GM18870 (cell line): ENCODE measurements at regions not wholly inside any gene's neighbourhood (a gene's known extent, or its start where the extent isn't known, plus 50 kb on each side); places are given as distances from the start of the nearest gene placed in this dataset.
"Not testable (repeated sequence)": the region's sequence is repeated elsewhere in the genome, so short reads cannot be mapped to it uniquely, and the experiment has no call there.

Experiments
- ATAC-seq: cut with Tn5 transposase; IDR thresholded peaks from one replicate; pipeline ENCODE4 v1.9.1; 2021; ENCODE audit warnings: moderate library complexity; ENCODE audit not compliant: unreplicated experiment

DNA sequence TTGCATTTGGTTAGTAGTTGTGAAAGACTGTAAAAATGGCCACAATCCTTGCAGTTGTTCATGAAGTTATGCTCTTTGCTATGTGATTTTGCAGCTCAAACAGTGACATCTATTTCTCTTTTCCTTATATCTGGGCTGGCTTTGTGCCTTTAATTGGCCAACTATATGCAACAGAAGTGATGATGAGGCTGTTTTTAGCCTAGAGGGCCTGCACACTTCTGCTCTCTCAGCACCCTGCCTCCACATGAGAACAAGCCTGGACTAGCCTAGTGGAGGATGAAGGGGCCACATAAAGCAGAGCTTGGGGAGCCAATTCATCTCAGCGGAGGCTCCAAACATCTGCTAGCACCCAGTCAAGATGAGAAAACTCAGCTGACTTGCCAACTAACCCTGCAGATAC, 339.8 kb downstream of the OMA1 start:
- no peak for ATAC-seq

GRCh38 chr1:58204284-58204683, 342.2 kb downstream of the OMA1 start:
- no peak for ATAC-seq

- no peak for ATAC-seq
Measured at GRCh38 chr1:58201492-58202106, 344.9 kb downstream of the OMA1 start.

DNA sequence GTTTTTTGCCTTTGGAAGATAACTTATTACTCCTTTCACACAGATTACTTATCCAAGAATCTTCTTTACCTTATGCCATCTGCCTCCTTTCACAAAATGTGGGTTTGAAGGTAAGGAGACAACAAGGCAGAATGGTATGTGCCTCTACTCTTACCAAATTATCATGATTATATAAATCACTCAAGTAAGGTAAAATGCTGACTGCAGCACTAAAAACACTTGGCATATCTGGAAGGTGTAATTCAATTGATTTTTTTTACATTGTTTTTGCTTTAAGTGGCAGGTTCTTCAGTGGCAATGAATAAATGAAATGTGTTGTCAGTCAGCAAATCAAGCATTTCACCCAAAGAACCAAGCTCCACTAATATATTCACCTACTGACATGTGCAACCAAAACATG, 346.1 kb downstream of the OMA1 start:
- ATAC-seq = no peak

DNA sequence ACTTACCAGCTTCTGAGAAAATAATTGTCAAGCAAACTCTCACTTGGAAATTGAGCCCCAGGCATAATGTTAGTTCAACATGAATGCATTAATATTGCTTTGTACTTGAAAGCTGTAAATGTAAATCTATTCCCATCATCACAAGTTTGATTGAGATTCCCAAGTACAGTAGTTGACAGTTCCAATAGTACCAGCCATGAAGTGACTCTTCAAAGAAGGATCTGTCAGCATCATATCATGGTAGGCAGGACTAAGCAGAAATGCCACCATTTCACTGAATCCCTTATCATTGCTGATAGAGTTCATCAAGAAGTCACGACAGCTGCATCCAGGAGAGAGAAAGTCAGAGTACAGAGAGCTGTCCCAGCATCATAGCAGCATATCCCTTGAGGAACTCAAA, 348.7 kb downstream of the OMA1 start:
- ATAC-seq = no peak

DNA sequence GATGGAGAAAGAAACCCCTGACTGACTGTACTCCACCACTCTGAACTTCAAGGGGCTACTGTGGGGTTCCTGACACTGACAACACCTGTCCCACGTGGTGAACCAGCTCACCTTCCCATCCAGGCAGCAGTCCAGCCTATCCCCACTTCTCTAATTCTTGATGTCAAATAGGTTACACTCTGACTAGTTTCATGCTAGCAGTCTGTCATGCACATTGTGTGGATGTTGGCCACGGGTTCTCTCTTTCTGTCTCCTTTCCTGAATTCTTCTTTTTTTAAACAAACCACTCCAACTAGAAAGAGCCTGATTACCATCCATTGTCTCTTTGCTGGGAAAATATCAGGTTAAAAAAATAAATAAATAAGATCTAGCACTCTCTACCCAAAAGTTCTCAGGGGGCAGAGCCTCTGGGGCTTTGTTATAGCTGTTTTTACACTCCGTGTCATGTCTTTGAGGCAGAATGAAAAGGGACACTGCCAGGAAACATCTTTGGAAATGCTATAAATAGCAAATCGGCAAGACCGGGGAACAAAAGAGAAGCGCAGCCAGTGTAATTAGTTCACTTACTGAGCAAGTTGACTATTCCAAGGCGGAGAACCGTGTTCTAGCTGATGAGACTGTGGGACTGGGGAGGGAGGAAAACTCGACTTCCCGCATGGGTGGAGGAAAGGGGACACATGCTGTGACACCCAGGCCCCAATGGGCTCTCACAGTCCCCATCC, 356.1 kb downstream of the OMA1 start:
- ATAC-seq = no peak

DNA sequence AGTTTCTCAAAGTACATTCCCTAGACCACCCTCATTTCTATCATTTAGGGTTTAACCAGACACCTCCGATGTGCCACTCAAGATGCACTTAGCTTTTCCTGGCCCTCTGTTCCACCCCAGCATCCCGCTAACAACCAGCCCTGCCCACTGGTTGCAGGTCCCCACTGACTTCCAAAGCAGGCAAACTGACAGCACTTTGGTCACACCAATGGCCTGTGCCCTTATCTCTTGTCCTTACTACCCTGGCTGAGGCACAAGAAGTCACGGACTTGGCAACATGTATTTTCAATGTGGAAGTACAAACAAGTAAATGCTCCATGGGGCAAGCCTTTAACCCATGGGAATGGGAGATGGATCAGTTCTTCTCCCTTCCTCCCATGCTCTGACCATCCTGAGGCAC, 357.1 kb downstream of the OMA1 start:
- ATAC-seq = no peak

DNA sequence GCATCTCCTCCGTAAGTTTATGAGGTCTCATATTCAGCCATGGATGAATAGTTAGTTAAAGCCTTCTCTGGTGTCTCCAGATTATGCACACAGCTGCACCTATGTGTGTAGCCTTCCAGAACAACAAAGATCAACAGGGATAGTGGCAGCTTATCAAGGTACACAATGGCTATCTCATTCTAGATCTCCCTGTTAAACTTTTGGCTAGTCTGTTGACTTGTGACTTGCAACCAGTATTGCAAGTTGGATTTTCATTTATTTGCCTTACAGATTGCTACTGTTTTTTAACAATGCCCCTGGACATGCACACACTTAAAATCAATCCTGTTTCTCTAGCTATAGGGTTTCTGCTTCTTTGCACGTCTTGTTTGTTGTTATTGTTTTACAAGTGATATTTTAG, 363.2 kb downstream of the OMA1 start:
- ATAC-seq = no peak

GRCh38 chr1:58180537-58180936, 366.0 kb downstream of the OMA1 start:
- no peak for ATAC-seq

DNA sequence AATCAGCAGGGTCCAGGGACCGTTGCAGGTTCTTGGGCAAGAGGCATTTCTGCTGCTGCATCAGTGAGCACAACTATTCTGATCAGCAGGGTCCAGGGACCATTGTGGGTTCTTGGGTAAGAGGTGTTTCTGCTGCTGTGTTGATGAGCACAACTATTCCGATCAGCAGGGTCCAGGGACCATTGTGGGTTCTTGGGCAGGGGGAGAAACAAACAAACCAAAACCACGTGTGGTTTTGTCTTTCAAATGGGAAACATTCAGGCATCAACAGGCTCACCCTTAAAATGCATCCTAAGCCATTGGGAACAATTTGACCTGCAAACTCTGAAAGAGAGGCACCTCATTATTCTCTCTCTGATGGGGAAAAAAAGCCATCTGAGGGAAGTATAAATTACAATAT, 377.4 kb downstream of the OMA1 start:
- ATAC-seq = not testable (repeated sequence)

GRCh38 chr1:58167131-58167530, 379.4 kb downstream of the OMA1 start:
- not testable (repeated sequence) for ATAC-seq

- no peak for ATAC-seq
Measured at GRCh38 chr1:58166417-58166816, 380.1 kb downstream of the OMA1 start.

DNA sequence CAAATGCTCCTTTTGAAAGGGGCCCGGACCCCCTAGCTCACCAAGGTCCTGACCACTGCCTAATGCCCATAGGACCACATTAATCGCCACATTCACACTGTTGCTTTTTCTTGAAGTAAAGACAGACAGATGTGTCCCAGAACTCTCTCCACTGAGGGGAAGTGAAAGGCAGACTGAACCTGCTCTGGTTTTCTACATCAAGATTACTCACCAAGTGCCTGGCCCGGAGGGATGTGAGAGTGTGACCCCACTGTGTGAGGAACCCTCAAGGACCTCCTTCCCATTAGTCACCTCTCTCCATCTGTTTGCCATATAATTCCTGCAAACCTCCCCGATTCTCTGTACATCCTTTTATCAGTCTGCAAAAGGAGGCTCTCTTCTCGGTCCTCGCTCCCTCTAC, 381.5 kb downstream of the OMA1 start:
- peak; percentile 65 for ATAC-seq

DNA sequence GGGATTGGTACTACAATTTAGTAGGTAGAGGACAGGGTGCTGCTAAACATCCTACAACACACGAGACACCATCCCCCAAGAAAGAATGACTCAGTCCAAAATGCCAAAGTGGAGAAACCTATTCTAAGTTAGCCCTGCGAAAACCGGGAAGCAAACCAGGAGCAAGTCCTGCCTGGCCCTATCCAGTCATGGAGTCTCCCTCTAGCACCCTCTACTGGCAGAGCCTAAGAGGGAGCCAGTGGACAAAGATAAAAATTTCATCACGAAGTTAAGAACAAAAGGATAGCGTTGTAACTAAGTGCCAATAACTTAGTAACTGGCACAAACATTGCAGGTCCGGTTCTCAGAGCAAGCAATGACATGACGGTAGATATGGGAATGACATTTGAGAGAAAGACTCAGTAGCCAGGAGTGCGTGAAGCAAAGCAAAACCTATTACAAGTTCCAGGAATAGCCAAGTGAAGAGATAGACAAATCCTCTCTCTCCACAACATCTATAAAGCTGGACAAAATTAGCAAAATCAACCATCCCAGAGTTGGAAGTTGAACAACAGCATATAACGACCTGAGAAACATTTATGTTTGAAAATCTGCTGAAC, 383.5 kb downstream of the OMA1 start:
- ATAC-seq = no peak

DNA sequence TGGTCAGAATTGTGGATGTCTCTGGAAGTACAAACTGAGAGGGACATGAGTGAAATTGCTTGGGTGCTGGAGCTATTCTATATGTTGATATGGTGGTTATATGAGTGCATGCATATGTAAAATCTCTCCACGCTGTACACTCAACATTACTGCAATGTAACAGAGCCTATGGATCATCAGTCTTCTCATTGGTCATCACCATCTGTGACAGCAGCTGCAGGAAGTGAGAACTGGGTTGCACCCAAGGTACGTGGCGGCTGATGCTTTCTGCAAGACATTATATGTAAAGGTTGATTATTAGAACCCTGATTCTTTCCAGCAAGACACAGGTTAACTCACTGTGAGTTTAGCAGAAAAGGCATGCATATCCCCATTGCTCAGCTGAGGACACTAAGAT, 387.1 kb downstream of the OMA1 start:
- ATAC-seq = no peak

- ATAC-seq = no peak
Measured at GRCh38 chr1:58158506-58159433, 387.8 kb downstream of the OMA1 start.

DNA sequence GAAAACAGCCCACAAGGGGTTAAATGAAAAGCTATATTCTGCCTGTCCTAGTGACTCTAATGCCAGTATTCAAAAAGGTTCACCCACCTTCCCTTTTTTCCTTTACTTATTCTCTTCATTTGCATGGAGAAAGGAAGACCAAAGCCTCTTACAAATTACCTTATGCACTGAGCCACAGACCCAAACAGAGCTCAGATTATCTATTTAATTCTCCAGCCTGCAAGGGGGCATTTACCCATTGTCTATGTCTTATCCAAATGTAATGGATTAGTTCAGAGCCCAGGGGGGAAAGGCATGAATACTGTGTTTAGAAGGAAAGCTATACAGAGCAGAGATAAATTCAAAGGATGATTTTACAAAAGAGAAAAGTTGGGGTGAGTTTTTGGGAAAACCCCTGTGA, 388.5 kb downstream of the OMA1 start:
- ATAC-seq = no peak

GRCh38 chr1:58157256-58157655, 389.3 kb downstream of the OMA1 start:
- ATAC-seq = no peak

- ATAC-seq = no peak
Measured at GRCh38 chr1:58156831-58157230, 389.7 kb downstream of the OMA1 start.

- ATAC-seq = peak; percentile 71
Measured at GRCh38 chr1:58156124-58156468, 390.4 kb downstream of the OMA1 start.

- peak; percentile 52 for ATAC-seq
Measured at GRCh38 chr1:58155418-58156123, 391.0 kb downstream of the OMA1 start.
